Eye (tissue), 1 donor: ENCODE measurements at regions not wholly inside any gene's neighbourhood (a gene's known extent, or its start where the extent isn't known, plus 50 kb on each side); places are given as distances from the start of the nearest gene placed in this dataset.
"Not testable (repeated sequence)": the region's sequence is repeated elsewhere in the genome, so short reads cannot be mapped to it uniquely, and the experiment has no call there.

Experiments
- DNase-seq: peaks from one replicate; pipeline ENCODE4 v3.0.0-alpha.2; 2015

DNA sequence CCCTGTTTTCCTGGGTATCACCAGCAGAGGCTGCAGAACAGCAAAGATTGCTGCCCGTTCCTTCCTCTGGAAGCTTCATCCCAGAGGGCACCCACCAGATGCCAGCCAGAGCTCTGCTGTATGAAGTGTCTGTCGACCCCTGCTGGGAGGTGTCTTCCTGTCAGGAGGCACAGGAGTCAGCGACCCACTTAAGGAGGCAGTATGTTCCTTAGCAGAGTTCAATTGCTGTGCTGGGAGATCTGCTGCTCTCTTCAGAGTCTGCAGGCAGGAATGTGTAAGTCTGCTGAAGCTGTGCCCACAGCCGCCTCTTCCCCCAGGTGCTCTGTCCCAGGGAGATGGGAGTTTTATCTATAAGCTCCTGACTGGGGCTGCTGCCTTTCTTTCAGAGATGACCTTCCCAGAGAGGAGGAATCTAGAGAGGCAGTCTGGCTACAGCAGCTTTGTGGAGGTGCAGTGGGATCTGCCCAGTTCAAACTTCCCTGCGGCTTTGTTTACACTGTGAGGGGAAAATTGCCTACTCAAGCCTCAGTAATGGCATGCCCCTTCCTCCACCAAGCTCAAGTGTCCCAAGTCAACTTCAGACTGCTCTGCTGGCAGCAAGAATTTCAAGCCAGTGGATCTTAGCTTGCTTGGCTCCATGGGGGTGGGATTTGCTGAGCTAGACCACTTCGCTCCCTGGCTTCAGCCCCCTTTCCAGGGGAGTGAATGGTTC lies 100.6 kb downstream of the TMEM168 start:
- peak; percentile 11 for DNase-seq

DNA sequence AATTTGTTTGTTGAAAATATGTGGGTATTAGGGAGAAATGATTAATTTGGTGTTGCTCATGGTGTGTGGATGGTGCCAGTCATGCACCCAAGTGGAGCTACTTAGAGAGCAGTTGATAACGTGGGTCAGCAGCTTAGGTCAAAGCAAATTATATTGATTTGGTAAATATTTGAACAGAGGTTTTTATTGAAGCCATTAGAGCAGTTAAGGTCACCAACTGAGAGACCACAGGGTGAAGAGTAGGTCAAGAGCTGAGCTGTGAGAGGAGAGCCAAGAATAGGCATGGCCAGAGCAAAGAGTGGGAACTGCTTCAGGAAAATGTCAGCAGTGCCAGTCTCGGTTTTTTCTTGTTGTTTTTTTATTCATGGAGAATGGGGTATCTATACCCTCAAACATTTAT lies 97.9 kb downstream of the TMEM168 start:
- peak; percentile 29 for DNase-seq

DNA sequence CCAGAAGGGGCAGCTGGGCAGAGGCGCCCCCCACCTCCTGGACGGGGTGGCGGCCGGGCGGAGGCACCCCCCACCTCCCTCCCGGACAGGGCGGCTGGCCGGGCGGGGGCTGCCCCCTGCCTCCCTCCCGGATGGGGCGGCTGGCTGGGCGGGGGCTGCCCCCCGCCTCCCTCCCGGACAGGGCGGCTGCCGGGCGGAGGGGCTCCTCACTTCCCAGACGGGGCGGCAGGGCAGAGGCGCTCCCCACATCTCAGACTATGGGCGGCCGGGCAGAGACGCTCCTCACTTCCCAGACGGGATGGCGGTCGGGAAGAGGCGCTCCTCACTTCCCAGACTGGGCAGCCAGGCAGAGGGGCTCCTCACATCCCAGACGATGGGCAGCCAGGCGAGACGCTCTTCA lies 93.0 kb downstream of the TMEM168 start:
- not testable (repeated sequence) for DNase-seq

DNA sequence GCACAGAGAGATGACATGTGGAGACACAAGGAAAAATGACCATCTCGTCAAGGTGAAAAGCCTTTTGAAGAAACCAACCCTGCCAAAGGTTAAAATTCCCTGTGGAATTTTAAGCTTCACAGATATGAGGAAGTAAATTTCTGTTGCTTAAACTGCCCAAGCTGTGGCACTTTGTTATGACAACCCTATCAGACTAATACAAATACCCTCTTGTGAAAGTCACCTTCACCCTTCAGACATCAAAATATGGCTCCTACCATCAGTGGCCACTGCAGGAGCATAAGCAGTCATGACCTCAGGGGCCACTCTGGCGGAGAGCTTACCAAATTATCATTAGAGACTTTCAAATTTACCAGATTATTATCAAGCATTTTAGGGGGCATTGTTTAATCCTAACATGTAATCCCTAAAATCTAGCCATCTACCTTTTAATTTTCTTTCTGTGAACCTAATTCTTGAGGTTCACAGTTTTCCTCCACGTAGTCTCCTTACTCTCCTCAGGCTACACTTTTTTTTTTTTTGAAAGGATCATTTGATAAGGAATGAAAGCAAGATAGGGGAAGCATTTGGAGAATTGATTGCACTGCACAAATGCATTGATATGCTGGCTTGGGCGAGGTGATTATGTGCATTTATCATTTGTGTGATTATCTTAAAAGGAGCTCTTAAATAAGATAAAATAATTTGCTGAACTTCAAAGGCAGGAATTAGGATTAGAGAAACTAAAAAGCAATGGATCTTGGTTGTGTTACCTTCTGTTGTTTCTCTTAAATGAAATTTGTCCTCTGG lies 90.3 kb downstream of the TMEM168 start:
- no peak for DNase-seq

DNA sequence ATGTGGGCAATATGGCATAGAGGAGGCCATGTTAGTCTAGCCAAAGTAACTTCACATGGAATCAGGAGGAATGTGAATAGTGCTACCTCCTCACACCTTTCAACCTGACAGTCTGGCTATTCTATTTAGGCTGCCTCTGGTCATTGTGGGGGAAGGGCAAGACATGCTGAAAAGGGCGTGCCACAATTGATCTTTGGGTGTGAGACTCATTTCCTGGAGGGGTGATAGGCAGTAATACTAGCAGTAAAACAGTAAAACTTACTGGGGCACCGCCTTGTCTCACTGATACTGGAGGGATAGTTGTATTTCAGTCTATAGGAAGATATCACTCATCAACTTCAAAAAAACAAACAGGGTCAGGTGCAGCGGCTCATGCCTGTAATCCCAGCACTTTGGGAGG lies 88.7 kb downstream of the TMEM168 start:
- no peak for DNase-seq

DNA sequence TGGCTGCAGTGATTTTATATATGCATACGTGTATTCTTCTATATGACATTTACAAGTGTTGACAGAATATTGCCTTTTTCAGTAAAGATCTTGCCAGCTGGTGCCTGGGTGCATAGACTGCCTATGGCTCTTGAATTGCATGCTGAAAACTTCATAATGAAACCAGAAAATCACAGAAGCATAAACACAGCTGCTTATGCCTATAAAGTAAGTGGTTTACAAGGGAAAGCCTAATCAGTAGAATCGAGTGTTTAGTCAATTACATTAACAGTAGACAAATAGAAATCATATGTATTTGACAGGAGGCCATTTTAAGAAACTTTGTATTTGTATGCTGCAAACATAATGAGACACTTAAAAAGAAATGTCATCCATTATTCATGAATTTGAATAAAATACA lies 82.5 kb downstream of the TMEM168 start:
- DNase-seq, result peak; percentile 60

DNA sequence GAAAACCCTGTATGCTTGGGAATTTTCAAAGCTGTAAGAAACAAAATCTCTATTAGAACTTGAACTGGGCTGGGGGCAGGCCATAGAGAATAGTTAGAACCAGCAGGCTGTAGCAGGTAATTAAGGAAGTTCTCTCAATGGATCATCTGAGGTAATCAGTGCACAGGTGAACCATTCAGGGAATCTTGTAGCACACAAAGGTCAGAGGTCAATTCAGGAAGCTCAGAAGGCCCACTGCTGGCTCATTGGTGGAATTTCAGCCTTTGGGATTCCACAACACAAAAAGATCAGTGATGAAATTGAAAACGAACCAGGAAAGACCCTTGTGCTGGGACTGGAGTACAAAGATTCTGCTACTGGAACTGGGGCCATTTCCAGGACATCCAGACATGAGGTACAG lies 82.0 kb downstream of the TMEM168 start:
- DNase-seq, result peak; percentile 19
